Fibroblast of the aortic adventitia (primary cell): ENCODE measurements at regions not wholly inside any gene's neighbourhood (a gene's known extent, or its start where the extent isn't known, plus 50 kb on each side); places are given as distances from the start of the nearest gene placed in this dataset.

Source experiments
- DNase-seq: peaks from one replicate; pipeline ENCODE4 v3.0.0-alpha.2; 2010; ENCODE audit warnings: low read depth
- H3K4me3 ChIP-seq: 2 replicates; pipeline ENCODE4 v1.5.1; 2011; ENCODE audit warnings: low read depth, mild to moderate bottlenecking, control low read depth, low read length, moderate library complexity
- TF ChIP-seq, protein P1 (sequence below): IDR thresholded peaks from 2 replicates; pipeline ENCODE4 v1.5.1; 2011; ENCODE audit warnings: mild to moderate bottlenecking, low read length, control low read depth, inconsistent platforms; ENCODE audit not compliant: insufficient read depth

DNA sequence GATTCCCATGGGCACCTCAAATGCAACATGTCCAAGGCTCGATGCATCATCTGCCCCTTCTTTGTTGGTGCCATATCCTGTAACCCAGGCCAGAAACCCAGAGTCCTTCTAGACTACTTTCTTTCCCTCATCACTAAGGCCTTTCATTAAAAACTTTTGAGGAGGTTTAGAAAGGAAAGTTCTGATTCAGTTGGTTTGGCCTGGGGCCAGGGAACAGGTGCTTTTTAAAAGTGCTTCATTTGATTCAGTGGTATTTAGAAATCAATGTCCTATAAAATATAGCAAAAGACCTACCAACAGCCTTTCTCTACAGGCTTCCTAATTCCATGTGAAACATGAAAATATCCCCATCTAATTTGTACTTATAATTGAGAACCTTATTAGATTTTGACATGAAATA, 341.9 kb upstream of the RORA start:
- TF ChIP-seq, protein P1, sequence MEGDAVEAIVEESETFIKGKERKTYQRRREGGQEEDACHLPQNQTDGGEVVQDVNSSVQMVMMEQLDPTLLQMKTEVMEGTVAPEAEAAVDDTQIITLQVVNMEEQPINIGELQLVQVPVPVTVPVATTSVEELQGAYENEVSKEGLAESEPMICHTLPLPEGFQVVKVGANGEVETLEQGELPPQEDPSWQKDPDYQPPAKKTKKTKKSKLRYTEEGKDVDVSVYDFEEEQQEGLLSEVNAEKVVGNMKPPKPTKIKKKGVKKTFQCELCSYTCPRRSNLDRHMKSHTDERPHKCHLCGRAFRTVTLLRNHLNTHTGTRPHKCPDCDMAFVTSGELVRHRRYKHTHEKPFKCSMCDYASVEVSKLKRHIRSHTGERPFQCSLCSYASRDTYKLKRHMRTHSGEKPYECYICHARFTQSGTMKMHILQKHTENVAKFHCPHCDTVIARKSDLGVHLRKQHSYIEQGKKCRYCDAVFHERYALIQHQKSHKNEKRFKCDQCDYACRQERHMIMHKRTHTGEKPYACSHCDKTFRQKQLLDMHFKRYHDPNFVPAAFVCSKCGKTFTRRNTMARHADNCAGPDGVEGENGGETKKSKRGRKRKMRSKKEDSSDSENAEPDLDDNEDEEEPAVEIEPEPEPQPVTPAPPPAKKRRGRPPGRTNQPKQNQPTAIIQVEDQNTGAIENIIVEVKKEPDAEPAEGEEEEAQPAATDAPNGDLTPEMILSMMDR: no peak
- no peak for DNase-seq
- H3K4me3 ChIP-seq: no peak overlapping the region

DNA sequence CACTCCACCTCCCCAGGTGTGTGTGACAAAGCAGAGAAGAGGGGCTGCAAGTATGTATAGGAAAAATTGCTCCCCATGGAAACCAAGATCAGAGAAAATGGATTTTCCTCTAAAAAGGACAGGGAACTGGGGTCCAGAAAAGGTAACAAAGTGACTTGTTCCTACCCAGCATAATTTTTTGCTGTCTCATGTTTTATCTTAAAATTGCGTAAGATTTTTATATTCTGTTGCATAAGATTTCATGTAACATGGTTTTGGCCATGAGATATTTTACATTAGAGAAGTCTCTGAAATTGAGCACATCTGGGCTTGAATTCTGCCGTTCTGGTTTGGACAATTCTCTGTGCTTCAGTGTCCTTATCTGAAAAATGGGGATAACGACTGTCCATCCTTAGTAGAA, 335.7 kb upstream of the RORA start:
- TF ChIP-seq, protein P1: no peak
- H3K4me3 ChIP-seq: no peak overlapping the region
- DNase-seq: no peak

DNA sequence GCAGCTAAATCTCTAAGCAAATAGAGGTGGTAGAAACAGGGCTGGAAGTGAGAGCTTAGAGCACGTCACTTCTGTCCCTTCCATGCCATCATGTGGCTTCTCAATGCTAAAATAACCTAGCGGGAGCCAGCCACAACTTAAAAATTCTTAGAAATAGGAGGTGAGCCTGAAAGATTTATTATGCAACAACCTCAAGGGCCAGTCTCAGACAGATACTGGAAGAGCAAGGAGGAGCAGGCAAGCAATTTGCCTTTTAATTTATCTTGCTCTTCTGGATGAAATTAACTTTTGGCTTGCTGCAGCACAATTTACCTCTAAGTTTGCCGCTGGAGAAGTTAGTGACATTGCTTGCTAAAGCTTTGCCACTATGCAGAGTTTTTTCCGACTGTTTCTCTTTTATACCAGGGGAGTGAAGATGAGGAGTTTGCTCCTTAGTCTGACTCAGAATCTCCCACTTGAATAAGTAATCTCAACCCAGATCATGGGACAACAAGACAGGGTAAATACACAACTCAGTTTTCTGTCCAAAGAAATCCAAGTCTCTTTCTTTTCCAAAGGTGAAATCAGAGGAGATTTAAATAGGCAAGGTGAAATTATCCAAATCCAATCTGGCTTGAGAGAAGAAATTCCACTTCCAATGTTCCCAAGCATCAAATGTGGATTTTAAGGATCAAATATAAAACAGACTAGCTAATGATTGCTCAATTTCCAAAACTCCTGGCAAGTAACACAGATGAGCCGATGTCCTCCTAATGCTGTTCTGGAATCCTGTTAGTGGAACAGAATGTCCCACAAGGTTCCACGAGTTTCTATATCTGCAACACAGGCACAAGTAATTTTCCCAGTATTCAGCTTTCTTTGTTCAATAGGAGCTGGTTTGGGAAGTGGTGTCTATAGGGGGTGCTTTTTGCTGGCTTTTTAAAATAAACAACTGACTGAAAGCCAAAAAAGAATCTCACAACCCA, 329.4 kb upstream of the RORA start:
- DNase-seq: no peak
- no peak overlapping the region for H3K4me3 ChIP-seq
- TF ChIP-seq, protein P1: no peak

DNA sequence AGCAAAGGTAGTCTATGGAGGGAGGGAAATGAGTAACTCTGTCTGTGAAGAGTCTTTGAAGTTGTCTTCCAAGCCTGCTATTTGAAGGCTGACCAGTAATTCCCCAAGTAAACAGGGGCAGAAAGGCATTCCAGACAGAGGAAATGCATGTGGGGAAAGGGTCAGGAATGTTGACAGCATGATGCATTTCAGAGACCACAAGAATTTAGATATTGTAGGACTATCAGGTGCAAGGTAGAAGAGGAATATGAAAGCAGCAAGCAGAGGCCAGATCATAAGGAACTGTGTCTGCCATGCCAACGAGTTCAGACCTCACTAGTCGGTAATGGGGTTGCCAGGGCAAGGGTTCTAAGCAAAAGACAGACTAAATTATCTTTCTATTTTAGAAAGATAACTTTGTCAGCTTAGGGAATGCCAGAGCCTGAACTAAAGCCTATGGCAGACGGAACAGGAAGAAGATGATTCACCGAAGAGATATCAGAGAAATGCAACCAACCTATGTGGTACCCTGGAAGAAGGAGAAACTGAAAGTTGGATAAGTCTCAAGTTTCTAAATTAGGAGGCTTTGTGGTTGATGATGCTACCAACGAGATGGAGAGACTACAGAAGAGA, 327.0 kb upstream of the RORA start:
- H3K4me3 ChIP-seq: no peak overlapping the region
- DNase-seq: peak; percentile 1
- TF ChIP-seq, protein P1: no peak

DNA sequence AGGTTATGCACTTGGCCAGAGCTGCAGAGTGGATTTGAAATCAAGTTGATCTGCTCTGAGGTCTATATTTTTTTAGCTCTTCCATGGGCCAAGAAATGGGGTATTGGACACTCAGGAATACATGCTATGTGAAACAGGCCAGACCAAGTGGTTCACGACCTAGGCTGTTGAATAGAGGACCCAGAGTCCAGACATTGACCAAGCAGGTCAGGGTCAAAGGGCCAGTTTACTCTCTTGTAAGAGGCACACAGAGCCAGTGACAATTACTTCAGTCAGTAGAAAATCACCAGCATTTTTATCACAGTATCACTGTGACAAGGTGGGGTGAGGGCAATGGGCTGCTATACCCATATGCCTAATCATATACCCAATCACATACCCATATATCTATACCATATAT, 320.6 kb upstream of the RORA start:
- H3K4me3 ChIP-seq: no peak overlapping the region
- TF ChIP-seq, protein P1: no peak
- no peak for DNase-seq

DNA sequence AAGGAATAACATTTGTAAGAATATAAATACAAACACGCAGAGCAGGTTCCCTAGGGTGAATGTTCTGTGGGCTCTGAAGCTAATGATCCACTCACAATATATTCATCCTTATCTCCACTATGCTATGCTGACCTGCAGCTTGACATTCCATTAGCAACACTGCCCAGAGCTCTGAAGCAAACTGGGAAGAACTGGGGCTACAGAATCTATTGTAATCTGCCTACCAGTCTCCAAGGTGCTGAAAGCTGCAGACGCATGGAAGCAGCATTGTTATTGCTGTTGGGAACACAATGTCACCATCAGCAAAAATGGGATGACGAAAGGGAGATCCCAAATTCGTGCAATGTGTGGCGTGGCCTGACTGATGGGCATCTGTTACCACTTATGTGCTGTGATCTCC, 316.7 kb upstream of the RORA start:
- no peak for DNase-seq
- TF ChIP-seq, protein P1: no peak
- no peak overlapping the region for H3K4me3 ChIP-seq
